HG03175 (cell line): ENCODE measurements at regions not wholly inside any gene's neighbourhood (a gene's known extent, or its start where the extent isn't known, plus 50 kb on each side); places are given as distances from the start of the nearest gene placed in this dataset.

ENCODE experiments used
- ATAC-seq: cut with Tn5 transposase; IDR thresholded peaks from one replicate; pipeline ENCODE4 v1.9.1; 2021; ENCODE audit warnings: mild to moderate bottlenecking, moderate library complexity; ENCODE audit not compliant: unreplicated experiment

GRCh38 chr1:110816945-110817344, 56.0 kb upstream of the CD53 start:
- ATAC-seq = no peak

GRCh38 chr1:110811529-110811928, 61.4 kb upstream of the CD53 start:
- ATAC-seq = no peak

GRCh38 chr1:110800079-110800478, 72.9 kb upstream of the CD53 start:
- no peak for ATAC-seq

DNA sequence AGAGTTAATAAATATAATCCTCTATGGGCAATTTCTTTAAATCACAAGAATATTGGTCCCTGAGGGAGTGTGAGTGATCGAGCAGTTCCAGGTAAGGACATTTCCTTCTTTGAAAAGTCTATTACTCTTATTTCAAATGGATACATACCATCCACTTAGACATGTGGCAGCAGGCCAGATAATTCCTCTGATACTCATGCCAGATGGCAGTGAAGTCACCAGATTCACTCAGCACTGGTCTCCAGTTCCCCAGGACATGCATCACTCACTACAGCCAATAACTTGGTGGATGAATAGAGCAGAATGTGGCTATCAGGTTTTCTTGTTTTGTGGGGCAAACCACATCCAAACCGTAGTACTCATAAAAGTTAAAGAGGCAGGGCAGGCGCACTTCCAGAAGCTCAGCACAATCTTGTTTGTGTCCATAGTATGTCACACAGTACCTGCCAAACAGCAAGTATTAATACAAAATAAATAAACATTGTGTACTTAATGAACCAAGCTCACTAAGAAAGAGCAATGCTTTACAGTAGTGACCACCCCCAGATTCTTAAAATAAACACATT, 74.2 kb upstream of the CD53 start:
- no peak for ATAC-seq

GRCh38 chr1:110788673-110789072, 84.3 kb upstream of the CD53 start:
- no peak for ATAC-seq

- ATAC-seq = peak; percentile 76
These were observed 85.4 kb upstream of the CD53 start for GRCh38 chr1:110787328-110788071.

DNA sequence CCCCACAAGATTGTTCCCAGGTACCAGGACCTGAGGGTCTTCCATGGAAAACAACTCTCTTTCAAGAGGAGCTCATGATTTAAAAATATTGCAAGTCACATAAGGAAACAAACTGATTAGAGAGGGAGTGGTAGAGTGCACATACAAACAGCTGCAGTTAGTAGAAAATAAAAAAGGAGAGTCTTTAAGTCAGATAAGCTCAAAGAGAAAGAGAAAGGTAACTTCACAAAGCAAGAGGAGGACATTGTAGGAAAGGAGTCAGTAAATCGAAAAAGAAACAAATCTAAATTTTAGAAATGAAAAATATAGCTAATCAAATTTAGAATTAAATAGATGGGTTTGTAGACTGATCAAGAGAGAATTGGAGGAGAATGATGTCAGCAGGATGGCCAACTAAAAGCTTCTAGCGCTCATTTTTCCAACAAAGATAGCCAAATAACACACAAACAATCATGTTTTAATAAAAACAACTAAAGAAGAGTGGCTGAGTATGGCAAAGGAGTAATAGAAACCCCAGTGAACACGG, 86.1 kb upstream of the CD53 start:
- peak; percentile 36 for ATAC-seq

GRCh38 chr1:110785612-110786011, 87.3 kb upstream of the CD53 start:
- ATAC-seq = no peak

DNA sequence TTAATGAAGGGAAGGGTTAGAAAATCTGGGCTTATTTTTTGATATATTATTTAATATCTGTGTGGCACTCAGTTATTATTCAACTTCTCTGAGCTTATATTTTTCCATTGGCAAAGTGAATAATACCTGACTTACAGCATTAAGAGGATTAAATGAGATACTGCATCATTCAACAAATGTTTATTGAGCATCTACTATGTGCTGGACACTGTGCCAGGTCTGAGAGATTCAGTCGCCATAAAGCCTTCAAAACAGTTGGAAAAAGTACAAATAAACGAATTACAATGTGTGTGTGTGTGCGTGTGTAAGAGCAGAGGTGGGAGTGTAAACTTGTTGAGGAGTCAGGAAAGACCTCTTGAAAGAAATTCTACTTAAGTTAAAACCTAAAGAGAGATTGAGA, 87.9 kb upstream of the CD53 start:
- no peak for ATAC-seq

DNA sequence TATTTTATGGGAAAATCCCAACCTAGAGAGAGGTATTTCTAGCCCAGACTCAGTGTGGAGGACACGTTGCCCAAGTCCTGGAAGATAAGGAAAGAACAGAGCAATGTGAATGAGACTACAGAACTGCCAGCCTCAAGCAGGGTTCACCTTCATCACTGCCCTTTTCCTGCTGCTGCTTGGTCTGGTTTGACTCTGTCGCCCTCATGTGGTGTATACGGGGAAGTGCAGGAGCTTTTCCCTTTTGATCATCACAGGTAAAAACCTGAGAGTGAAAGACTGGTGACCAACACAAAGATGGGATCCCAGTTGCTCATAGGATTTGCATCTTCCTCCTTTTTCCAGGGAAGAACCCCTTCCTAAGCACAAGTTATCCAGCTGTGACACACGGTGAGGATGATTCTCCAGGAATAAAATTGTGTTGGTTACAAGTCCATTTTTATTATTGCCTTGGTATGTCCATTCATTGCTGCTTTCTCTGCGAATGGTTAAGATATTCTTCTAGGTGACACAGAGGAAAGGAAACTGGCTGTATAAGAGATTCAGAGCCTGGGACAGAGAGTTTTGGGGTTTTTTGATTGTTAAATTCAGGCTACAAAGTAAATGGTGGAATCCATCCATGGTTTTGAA, 89.5 kb upstream of the CD53 start:
- ATAC-seq = no peak

DNA sequence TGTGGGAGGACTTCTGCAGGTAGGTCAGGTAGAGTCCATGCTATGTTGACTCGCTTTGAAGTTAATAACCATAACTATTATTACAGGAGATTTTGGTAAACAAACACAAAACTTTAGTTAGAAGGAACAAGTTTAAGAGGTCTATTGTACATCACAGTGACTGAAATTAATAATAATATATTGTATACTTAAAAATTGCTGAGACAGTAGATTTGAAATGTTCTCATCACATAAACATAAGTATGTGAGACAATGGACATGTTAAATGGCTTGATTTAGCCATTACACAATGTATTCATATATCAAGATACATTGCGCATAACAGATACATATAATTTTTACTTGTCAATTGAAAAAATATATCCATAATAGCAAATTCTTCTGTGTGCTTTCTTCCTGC, 91.4 kb upstream of the CD53 start:
- ATAC-seq = no peak

- no peak for ATAC-seq
These were observed 92.1 kb upstream of the CD53 start for GRCh38 chr1:110780600-110781484.

DNA sequence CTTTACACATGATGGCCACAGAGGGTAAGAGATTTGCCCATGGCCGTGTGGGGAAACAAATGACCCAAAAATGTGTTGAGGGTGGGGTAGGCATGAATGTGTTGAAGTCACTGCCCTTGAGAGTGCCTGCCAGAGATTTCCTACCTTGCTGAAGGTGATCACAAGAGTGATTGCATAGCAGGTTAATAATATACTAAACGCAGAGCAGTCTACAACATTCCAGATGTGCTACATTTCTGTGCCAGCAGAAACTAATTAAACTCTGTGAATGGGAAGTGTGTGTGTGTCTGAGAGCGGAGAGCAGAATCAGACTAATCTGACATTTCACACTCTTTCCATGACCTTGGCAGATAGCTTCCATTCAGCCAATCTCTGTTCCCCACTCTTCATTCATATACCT, 93.3 kb upstream of the CD53 start:
- no peak for ATAC-seq

GRCh38 chr1:110778821-110779220, 94.1 kb upstream of the CD53 start:
- no peak for ATAC-seq

- ATAC-seq = no peak
These were observed 95.7 kb upstream of the CD53 start for GRCh38 chr1:110777228-110777627.

DNA sequence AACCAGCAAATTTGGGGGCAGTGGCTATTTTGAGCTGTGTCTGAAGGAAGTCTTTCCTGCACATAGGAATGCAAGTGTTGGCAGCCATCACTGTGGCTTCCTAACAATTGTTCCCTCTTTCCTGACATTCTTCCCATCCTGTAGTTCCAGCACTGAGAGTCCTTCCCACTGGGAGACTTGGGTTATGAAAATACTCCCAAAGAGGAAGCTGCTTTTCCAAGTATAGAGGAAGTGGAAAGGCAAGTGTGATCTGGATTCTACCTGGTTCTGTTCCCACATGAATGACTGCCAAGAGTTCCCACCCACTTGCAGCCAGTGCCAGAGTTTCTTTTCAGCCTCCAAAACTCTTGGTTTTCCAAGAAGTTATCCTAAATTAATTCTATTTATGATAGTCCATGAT, 98.5 kb upstream of the CD53 start:
- no peak for ATAC-seq

DNA sequence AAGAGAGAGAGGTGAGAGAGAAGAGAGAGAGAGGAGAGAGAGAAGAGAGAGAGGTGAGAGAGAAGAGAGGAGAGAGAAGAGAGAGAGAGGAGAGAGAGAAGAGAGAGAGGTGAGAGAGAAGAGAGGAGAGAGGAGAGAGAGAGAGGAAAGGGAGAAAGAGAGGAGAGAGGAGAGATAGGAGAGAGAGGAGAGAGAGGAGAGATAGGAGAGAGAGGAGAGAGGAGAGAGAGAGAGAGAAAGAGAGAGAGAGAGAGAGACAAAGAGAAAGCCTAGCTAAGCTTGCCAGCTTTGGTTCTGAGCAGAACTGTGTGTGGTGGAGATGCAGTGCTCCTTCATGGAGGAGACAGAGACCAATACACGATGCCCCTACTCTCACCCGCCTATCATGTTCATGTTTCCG, 99.1 kb upstream of the KCNA3 start:
- no peak for ATAC-seq

DNA sequence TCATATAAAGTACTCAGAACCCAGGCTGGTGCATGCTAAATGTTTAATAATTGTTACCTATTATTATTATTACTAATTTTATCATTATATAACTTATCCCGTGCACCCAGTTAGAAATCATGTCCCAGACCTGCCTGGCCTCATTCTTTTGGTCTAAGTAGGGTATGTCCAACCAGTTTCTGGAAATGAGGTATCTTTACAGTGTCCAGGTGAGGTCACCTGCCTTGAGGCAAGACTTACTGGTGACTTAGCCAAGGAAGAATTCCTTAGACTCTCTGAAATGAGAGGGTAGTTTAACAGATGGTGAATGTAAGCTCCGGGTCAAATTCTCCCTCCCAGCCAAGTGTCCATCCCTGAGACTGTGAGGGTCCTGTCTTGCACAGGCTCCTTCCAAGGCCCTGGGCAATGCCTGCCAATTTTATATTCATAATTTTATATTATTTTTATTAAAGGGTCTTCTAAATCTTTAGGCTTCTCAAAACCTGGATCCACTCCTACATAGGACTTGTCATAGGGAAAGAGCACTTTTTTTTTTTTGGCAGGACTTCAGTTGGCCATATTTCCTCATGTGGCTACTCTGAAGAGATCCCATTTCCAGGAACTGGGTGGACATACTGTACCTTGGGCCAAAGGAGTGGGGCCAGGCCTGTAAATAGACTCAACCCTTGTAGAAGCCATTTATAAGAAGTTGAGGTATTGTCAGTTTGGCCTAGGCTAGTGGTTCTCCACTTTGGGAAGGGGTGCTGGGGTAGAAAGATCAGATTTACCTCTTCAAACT, 96.7 kb upstream of the KCNA3 start:
- no peak for ATAC-seq

GRCh38 chr1:110770832-110771231, 96.1 kb upstream of the KCNA3 start:
- ATAC-seq = no peak

GRCh38 chr1:110768605-110769004, 93.9 kb upstream of the KCNA3 start:
- no peak for ATAC-seq

- no peak for ATAC-seq
These were observed 91.6 kb upstream of the KCNA3 start for GRCh38 chr1:110766336-110766647.
